RWPE1 (cell line): ENCODE measurements at regions not wholly inside any gene's neighbourhood (a gene's known extent, or its start where the extent isn't known, plus 50 kb on each side); places are given as distances from the start of the nearest gene placed in this dataset.
"Not testable (repeated sequence)": the region's sequence is repeated elsewhere in the genome, so short reads cannot be mapped to it uniquely, and the experiment has no call there.

Source experiments
- CTCF ChIA-PET: fragments of 350-600 bp; sonication (Branson Sonifier 250); formaldehyde crosslinking; extraction: SDS; loops from one replicate; lab custom pipeline; 2021; lab: Yijun Ruan, JAX
- POLR2A ChIA-PET: fragments of 400-600 bp; formaldehyde crosslinking; extraction: SDS; loops from one replicate; lab custom pipeline; 2020; ENCODE audit warnings: antibody characterized with exemption; ENCODE audit not compliant: low non-redundant PET; lab: Yijun Ruan, JAX
- DNase-seq: peaks from one replicate; pipeline ENCODE4 v3.0.0; 2012; ENCODE audit warnings: low spot score
- H3K27ac ChIP-seq: fragments of 450-650 bp; 2 replicates; pipeline ENCODE4 v1.5.1; 2017
- TF ChIP-seq, protein P1 (sequence below): fragments of 450-650 bp; conservative IDR thresholded peaks from 2 replicates; pipeline ENCODE4 v1.5.1; 2017; ENCODE audit warnings: low read depth, mild to moderate bottlenecking

GRCh38 chr18:46239998-46240397, 135.8 kb downstream of the HAUS1 start:
- H3K27ac ChIP-seq, result no peak overlapping the region
- DNase-seq, result no peak
- TF ChIP-seq, protein P1, sequence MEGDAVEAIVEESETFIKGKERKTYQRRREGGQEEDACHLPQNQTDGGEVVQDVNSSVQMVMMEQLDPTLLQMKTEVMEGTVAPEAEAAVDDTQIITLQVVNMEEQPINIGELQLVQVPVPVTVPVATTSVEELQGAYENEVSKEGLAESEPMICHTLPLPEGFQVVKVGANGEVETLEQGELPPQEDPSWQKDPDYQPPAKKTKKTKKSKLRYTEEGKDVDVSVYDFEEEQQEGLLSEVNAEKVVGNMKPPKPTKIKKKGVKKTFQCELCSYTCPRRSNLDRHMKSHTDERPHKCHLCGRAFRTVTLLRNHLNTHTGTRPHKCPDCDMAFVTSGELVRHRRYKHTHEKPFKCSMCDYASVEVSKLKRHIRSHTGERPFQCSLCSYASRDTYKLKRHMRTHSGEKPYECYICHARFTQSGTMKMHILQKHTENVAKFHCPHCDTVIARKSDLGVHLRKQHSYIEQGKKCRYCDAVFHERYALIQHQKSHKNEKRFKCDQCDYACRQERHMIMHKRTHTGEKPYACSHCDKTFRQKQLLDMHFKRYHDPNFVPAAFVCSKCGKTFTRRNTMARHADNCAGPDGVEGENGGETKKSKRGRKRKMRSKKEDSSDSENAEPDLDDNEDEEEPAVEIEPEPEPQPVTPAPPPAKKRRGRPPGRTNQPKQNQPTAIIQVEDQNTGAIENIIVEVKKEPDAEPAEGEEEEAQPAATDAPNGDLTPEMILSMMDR, result no peak
- ChIA-PET CTCF (interaction anchor here (0.6 kb wide), 1 partner anchor 66 kb away, joined by 3 read pairs; a partner anchor contains a TSS), POLR2A (no interaction called here)

DNA sequence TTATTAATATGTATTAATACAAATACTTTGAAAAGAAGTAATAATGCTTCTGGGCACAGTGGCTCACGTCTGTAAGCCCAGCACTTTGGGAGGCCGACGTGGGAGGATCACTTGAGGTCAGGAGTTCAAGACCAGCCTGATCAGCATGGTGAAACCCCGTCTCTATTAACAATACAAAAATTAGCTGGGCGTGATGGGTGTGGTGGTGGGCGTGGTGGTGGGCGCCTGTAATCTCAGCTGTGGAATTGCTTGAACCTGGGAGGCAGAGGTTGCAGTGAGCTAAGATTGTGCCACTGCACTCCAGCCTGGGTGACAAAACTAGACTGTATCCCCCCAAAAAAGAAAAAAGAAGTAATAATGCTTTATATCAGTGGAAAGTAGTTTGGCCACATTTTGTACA, 137.2 kb downstream of the HAUS1 start:
- DNase-seq, POLR2A ChIA-PET, CTCF ChIA-PET, H3K27ac ChIP-seq: not testable (repeated sequence)

DNA sequence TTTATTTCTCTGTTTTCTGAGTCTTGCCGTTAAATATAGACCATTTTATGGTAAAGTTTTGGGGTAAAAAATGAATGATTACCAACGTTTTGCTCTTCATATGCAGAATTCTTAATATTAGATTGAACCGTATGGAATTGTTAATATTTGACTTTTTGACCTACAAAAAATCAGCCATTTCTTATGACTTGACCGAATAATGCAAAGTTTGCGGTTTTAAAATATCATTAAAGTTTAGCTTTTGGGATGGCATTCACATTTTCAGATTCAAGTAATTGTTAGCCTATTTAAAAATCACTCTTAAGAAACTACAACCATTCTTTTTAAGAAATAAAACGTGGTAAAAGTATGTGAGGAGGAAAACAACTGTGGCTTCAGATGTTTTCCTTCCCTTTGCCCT, 138.0 kb downstream of the HAUS1 start:
- H3K27ac ChIP-seq, result no peak overlapping the region
- POLR2A ChIA-PET, result no interaction called here
- TF ChIP-seq, protein P1, result no peak
- CTCF ChIA-PET, result no interaction called here
- no peak for DNase-seq

DNA sequence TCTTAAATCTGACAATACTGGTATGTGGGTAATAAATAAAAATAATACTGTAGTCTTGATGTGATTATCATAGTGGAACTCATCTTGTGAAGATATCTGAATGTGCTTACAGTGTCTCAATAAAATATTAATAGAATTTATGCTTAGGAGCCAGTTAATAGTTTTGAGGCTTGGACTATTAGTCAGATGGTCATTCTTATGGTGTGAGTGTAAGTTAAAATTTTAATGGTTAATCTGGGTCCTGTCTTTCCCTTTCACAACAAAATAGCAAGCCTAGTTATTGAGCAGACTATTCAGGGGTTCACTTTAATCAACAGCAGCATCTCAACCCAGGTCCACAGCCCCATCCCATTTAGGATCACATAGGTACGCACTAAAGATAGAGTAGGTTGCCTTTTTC, 138.9 kb downstream of the HAUS1 start:
- TF ChIP-seq, protein P1, result no peak
- no peak for DNase-seq
- ChIA-PET POLR2A (no interaction called here), CTCF (no interaction called here)
- no peak overlapping the region for H3K27ac ChIP-seq

GRCh38 chr18:46243673-46244072, 139.5 kb downstream of the HAUS1 start:
- no peak for DNase-seq
- CTCF ChIA-PET, result no interaction called here
- no peak overlapping the region for H3K27ac ChIP-seq
- POLR2A ChIA-PET, result no interaction called here
- TF ChIP-seq, protein P1, result no peak

DNA sequence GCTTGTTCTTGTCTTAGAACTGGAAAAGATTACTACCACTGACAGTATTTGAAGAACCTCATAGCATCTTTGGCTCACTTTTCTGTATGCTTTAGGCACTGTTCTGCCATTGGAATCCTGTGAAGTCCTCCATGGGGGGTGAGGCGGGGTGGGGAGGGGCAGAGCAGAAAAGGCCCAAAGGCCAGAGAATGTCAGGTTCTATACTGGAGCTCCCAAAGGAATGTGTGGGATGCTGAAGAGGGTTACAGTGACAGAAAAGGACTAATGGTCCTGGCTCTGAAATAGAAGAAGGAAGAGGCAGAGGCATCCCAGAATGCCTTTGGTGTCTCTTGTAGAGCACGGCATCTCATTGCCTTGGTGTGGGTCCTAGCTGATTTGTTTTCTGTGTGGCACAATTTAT, 141.9 kb downstream of the HAUS1 start:
- POLR2A ChIA-PET, result interaction anchor here (0.7 kb wide), 1 partner anchor 68 kb away, joined by 7 read pairs; no protein-coding TSS in a partner anchor
- TF ChIP-seq, protein P1, result no peak
- no peak for DNase-seq
- no peak overlapping the region for H3K27ac ChIP-seq
- CTCF ChIA-PET, result interaction anchor here (0.6 kb wide), 1 partner anchor 369 kb away, joined by 4 read pairs; no protein-coding TSS in a partner anchor

GRCh38 chr18:46247942-46248341, 143.8 kb downstream of the HAUS1 start:
- POLR2A ChIA-PET, result no interaction called here
- DNase-seq, result no peak
- no peak overlapping the region for H3K27ac ChIP-seq
- TF ChIP-seq, protein P1, result no peak
- CTCF ChIA-PET, result interaction anchor here (0.5 kb wide), 1 partner anchor 69 kb away, joined by 4 read pairs; no protein-coding TSS in a partner anchor
